ENCODE measurements at regions not wholly inside any gene's neighbourhood (a gene's known extent, or its start where the extent isn't known, plus 50 kb on each side); places are given as distances from the start of the nearest gene placed in this dataset.
"Not testable (repeated sequence)": the region's sequence is repeated elsewhere in the genome, so short reads cannot be mapped to it uniquely, and the experiment has no call there.

- no peak overlapping the region for H3K4me3 ChIP-seq (ENCODE audit: low read depth, low read length)
- TF ChIP-seq CTCF (IDR thresholded peaks at IDR 0.05; ENCODE audit: insufficient read depth, low read depth, low read length): no peak
- DNase-seq (ENCODE audit: low read depth): no peak
These were observed 302.6 kb upstream of the NRSN1 start for GRCh38 chr6:23823421-23823820.

- H3K4me3 ChIP-seq (ENCODE audit: low read depth, low read length): no peak overlapping the region
- no peak for DNase-seq (ENCODE audit: low read depth)
- TF ChIP-seq CTCF (IDR thresholded peaks at IDR 0.05; ENCODE audit: insufficient read depth, low read depth, low read length): no peak
These were observed 299.4 kb upstream of the NRSN1 start for GRCh38 chr6:23826572-23826971.

DNA sequence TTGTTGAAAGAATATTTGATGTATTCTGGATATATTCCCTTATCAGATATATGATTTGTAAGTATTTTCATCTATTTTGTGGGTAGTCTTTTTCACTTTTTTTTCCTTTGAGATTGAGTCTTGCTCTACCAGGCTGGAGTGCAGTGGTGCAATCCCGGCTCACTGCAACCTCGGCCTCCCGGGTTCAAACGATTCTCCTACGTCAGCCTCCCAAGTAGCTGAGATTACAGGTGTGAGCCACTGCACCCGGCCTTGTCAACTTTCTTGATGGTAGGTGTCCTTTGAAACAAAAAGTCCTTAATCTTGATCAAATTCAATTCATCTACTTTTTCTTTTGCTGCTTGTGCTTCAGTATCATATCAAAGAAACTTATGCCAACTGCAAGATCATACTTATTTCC is 297.2 kb upstream of the NRSN1 start:
- DNase-seq (ENCODE audit: low read depth): no peak
- H3K4me3 ChIP-seq (ENCODE audit: low read depth, low read length): no peak overlapping the region
- TF ChIP-seq CTCF (IDR thresholded peaks at IDR 0.05; ENCODE audit: insufficient read depth, low read depth, low read length): no peak

GRCh38 chr6:23841116-23841515 is 284.9 kb upstream of the NRSN1 start:
- no peak overlapping the region for H3K4me3 ChIP-seq (ENCODE audit: low read depth, low read length)
- no peak for TF ChIP-seq CTCF (IDR thresholded peaks at IDR 0.05; ENCODE audit: insufficient read depth, low read depth, low read length)
- no peak for DNase-seq (ENCODE audit: low read depth)

DNA sequence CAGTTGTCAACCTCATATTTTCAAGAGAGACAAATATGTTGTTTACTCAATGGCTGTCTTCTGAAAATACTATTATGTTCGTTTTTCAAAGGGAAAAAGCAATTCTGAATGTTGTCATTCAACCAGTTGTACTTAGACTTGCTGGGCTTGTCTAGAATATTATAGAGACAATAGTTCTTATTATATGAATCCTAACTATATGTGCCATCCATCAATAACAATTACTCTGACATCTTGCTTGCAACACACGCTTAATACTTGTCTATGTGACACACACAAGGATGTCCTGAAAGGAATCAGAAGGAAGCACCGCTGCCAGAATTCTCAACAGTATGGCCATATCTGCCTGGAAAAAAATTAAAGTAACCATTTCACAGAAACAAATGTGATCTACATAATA is 283.3 kb upstream of the NRSN1 start:
- no peak overlapping the region for H3K4me3 ChIP-seq (ENCODE audit: low read depth, low read length)
- TF ChIP-seq CTCF (IDR thresholded peaks at IDR 0.05; ENCODE audit: insufficient read depth, low read depth, low read length): no peak
- DNase-seq (ENCODE audit: low read depth): no peak

- no peak for DNase-seq (ENCODE audit: low read depth)
- H3K4me3 ChIP-seq (ENCODE audit: low read depth, low read length): no peak overlapping the region
- no peak for TF ChIP-seq CTCF (IDR thresholded peaks at IDR 0.05; ENCODE audit: insufficient read depth, low read depth, low read length)
These were observed 274.5 kb upstream of the NRSN1 start for GRCh38 chr6:23851522-23851921.

DNA sequence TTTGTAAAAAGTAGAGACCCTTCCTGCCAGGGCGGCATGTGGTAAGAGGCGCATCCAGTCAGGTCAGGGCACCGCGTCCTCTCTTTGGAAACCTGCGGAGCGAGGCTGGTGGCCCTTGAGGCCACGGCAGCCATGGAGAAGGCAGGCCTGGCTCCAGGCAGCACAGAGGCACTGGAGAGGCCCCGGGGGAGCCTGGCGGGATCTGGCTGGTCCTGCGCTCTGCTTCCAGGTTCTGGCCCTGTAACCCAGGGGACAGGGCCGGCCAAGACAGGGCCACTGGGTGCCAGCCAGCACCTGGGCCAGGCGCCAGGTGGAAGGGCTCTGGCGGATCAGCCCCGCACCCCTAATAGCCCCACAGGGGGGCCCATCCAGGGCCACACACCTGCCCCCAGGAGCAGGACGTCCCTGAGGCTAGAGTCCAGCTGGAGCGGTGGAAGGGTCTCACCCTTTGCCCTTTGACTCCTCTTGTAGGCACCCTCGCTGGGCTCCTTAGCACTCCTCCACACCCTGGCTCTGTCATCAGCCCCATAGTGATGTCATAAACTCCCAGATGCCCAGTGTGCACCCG is 272.4 kb upstream of the NRSN1 start:
- not testable (repeated sequence) for DNase-seq (ENCODE audit: low read depth); H3K4me3 ChIP-seq (ENCODE audit: low read depth, low read length)

DNA sequence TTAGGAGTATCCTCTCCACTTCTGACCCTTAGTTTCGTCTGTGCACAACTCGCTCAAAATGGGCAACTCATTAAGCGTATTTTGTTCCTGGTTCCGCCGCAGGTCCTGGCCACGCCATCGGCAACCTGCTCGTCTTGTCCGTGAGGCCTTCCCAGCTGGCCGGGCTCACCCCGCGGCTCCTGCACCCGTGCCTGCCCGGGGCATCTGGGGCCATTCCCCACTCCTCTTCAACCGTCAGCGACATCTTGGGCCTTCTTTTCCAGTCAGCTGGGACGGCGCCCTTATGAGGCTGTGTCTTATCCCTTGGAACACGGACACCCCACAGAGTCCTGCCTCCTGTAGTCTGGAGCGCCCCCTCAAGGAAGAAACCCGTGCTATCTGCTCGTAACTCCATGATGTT is 271.9 kb upstream of the NRSN1 start:
- H3K4me3 ChIP-seq (ENCODE audit: low read depth, low read length); DNase-seq (ENCODE audit: low read depth): not testable (repeated sequence)

All from fibroblast of villous mesenchyme (primary cell).